AG04449 (cell line): ENCODE measurements at regions not wholly inside any gene's neighbourhood (a gene's known extent, or its start where the extent isn't known, plus 50 kb on each side); places are given as distances from the start of the nearest gene placed in this dataset.

Experiments
- CTCF ChIA-PET: fragments of 350-600 bp; formaldehyde crosslinking; extraction: SDS; loops from one replicate; lab custom pipeline; 2021; ENCODE audit warnings: antibody characterized with exemption; lab: Yijun Ruan, JAX
- POLR2A ChIA-PET: fragments of 400-600, 350-600 bp; formaldehyde crosslinking; extraction: SDS; loops from one replicate; lab custom pipeline; 2020; ENCODE audit warnings: antibody characterized with exemption, inconsistent platforms; lab: Yijun Ruan, JAX
- DNase-seq: peaks from one replicate; pipeline ENCODE4 v3.0.0-alpha.2; 2010; ENCODE audit warnings: low read depth, low spot score
- H3K4me3 ChIP-seq: 2 replicates; pipeline ENCODE4 v1.5.1; 2011; ENCODE audit warnings: low read depth, mild to moderate bottlenecking, control low read depth, low read length
- TF ChIP-seq, protein P1 (sequence below): IDR thresholded peaks from one replicate; pipeline ENCODE4 v1.5.1; 2011; ENCODE audit warnings: mild to moderate bottlenecking, moderate library complexity, low read length, control low read depth, inconsistent platforms; ENCODE audit not compliant: insufficient read depth; ENCODE audit errors: missing control alignments

DNA sequence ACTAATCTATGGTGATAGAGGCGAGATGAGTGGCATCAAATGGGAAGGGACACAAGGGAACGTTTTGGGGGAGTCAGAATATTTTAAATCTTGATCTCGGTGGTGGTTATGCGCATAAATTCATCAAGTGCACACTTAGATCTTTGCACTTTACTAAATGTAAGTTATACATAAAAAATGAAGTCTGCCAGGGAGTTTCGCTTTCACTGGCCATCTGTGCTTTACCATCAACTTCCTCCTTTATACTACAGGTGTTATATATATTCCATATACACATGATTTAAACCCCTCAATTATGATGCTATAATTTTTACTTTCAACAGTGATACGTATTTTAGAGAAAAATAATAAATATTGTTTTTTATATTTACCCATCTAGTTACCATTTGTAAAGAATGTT lies 97.6 kb upstream of the AKIRIN2 start:
- TF ChIP-seq, protein P1, sequence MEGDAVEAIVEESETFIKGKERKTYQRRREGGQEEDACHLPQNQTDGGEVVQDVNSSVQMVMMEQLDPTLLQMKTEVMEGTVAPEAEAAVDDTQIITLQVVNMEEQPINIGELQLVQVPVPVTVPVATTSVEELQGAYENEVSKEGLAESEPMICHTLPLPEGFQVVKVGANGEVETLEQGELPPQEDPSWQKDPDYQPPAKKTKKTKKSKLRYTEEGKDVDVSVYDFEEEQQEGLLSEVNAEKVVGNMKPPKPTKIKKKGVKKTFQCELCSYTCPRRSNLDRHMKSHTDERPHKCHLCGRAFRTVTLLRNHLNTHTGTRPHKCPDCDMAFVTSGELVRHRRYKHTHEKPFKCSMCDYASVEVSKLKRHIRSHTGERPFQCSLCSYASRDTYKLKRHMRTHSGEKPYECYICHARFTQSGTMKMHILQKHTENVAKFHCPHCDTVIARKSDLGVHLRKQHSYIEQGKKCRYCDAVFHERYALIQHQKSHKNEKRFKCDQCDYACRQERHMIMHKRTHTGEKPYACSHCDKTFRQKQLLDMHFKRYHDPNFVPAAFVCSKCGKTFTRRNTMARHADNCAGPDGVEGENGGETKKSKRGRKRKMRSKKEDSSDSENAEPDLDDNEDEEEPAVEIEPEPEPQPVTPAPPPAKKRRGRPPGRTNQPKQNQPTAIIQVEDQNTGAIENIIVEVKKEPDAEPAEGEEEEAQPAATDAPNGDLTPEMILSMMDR = no peak
- H3K4me3 ChIP-seq = no peak overlapping the region
- no peak for DNase-seq
- CTCF ChIA-PET = interaction anchor here (1.0 to 1.3 kb wide), 2 partner anchors 31 to 406 kb away, joined by 3 to 4 read pairs; no protein-coding TSS in a partner anchor
- POLR2A ChIA-PET = no interaction called here

DNA sequence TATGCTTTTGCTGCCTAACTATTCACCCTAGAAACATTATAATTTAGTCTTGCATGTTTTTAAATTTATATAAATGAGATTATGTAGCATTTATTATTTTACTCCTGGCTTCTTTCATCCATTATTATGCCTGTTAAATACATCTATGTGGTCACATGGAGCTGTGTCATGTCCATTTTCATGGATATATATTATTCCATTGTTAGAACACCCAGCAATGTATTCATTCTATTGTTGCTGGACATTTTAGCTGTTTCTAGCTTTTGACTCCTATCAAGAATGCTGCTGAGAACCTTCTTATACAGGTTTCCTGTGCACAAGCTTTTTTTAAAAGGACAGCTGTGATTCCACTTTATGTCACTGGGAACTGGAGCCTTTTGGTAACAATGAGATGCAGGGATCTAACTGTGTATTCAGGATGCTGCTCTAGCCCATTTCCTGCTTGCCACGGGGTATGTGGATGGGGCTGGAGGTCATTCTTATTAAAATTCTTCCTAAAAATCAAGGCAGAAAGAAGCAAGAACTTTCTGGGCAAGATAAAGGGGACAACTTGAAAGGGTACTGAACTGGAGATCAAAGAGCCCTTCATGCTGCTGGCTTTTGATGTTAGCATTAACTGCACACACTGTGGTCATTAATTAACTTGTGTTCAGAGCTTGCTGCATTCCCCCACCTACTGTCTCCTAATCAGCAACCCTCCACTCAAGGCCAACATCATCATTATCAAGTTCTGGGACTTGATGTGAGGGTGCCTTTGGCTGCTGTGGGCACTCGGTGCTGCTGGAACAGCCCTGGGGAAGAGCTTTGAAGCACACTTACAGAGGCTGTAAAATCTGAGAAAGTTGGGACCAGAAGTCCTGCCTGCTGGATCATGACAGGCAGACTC lies 96.6 kb upstream of the AKIRIN2 start:
- DNase-seq = no peak
- POLR2A ChIA-PET = no interaction called here
- no peak overlapping the region for H3K4me3 ChIP-seq
- CTCF ChIA-PET = interaction anchor here (1.3 kb wide), 1 partner anchor 405 kb away, joined by 4 read pairs; no protein-coding TSS in a partner anchor
- TF ChIP-seq, protein P1 = no peak

DNA sequence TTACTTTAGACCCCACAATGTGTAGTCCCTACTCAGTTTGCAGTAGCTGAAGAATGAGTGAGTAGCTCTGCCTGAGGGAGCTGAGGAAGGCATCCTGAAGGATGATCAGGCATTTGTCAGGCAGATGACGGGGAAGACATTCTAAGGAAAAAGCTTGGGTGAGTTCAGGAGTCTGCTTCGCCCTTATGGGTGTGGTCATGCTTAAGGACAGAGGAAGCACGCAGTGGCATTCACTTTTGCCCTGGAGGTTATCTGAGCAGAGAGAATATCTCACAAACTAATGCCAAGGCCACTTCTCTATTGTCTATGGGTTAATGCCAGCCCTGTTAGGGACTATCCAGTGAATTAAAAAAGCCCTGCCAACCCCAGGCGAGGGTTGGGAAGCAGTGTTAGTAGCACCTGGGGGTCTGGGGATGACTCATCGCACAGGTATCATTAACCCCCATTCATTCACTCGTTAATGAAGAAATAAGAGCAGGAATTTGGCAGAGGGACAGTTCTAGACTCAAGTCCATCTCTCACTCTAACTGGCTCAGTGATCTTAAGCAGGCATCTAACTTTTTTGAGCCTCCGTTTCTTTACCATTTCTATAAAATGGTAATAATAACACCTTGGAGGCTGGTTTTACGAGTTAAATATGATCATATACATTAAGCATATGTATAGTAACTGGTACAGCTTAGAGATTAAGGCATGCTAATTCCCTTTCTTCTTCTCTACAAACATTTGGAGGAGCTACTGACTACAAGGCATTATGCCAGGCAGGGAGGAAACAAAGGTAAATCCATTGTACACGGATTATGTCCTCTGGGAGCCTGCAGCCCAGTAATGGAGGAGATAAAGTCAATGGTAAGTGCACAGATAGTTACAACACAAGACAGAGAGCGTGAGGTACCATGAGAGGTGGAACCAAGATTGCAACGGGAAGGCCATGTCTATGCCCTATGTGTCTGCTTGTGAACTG lies 93.2 kb upstream of the AKIRIN2 start:
- ChIA-PET POLR2A (interaction anchor here (0.6 kb wide), 1 partner anchor 221 kb away, joined by 3 read pairs; no protein-coding TSS in a partner anchor), CTCF (no interaction called here)
- DNase-seq = no peak
- H3K4me3 ChIP-seq = no peak overlapping the region
- TF ChIP-seq, protein P1 = no peak

DNA sequence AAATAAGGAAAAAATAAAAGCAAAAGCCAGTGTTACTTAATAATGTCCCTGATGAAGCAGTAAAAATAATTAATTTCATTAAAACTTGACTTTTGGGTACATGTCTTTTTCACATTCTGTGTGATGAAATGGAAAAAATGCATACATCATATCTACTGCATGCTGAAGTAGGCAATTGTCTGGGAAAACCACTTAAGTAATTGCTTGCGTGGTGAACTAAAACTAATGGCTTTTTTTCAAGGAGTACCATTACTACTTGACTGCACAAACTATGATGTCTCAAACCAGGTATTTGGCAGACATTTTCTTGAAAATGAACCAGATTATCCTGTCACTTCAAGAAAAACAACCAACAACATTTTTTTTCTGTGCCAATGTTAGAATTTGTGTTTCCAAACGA lies 91.3 kb upstream of the AKIRIN2 start:
- CTCF ChIA-PET = no interaction called here
- DNase-seq = no peak
- H3K4me3 ChIP-seq = no peak overlapping the region
- TF ChIP-seq, protein P1 = no peak
- POLR2A ChIA-PET = no interaction called here

DNA sequence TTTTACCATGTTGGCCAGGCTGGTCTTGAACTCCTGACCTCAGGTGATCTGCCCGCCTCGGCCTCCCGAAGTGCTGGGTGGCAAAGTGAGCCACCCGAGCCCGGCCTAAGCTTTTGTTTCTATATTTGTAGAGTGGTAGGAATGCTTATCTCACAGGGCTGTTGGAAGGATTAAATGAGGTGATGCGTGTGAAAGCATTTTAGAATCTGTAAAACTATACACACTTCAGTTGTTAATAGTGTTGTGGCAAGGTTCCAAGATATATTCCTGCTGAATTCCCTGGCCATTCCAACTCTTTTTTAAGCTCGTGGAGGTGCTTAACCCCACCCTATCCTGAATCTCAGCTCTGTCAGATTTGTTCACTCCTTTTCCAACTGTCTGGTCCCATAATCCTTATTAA lies 89.9 kb upstream of the AKIRIN2 start:
- ChIA-PET CTCF (no interaction called here), POLR2A (no interaction called here)
- TF ChIP-seq, protein P1 = no peak
- no peak overlapping the region for H3K4me3 ChIP-seq
- DNase-seq = no peak

DNA sequence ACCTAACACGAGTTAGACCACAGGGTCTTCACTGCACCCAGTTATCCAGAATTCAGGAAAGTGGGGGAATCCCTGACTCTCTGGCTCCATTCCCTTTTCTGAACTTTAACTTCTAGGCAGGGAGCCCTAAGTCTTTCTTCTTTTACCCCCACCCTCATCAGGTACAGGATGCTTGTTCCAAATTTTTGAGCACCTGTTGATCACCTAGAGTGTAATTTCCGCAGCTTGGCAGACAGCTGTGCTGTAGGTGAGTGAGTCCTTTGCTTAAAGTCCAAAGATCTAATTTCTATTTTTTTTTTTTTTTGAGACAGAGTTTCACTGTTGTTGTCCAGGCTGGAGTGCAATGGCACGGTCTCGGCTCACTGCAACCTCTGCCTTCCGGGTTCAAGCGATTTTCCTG lies 89.5 kb upstream of the AKIRIN2 start:
- no peak for DNase-seq

More for the DNA sequence above, 89.5 kb upstream of the AKIRIN2 start:
- ChIA-PET POLR2A (no interaction called here), CTCF (no interaction called here)
- TF ChIP-seq, protein P1 = no peak
- no peak overlapping the region for H3K4me3 ChIP-seq
